H1 (cell line): ENCODE measurements at regions not wholly inside any gene's neighbourhood (a gene's known extent, or its start where the extent isn't known, plus 50 kb on each side); places are given as distances from the start of the nearest gene placed in this dataset.

Experiments
- EZH2 ChIP-seq: fragments of 200-600 bp; sonication (generic); IDR thresholded peaks from 2 replicates; pipeline ENCODE4 v1.7.1; 2012; ENCODE audit warnings: low read depth, mild to moderate bottlenecking, moderate library complexity, low read length, inconsistent platforms; ENCODE audit not compliant: severe bottlenecking
- HDAC6 ChIP-seq: IDR thresholded peaks from one replicate; pipeline ENCODE4 v1.7.1; 2012; ENCODE audit warnings: low read depth, mild to moderate bottlenecking, inconsistent platforms, low read length, moderate library complexity
- SIN3A ChIP-seq, 2 experiments: IDR thresholded peaks in 1 of 2; conservative IDR thresholded peaks in 1 of 2; 2 replicates each; pipeline ENCODE4 v1.6.1; 2011 to 2012; ENCODE audit warnings: low read length in 2 of 2, improper control_type of control experiment in 1 of 2, low read depth in 1 of 2, mild to moderate bottlenecking in 1 of 2
- TAF1 ChIP-seq: IDR thresholded peaks from 2 replicates; pipeline ENCODE4 v1.6.1; 2011; ENCODE audit warnings: mild to moderate bottlenecking, low read depth, low read length

- TF ChIP-seq TAF1 (no peak), EZH2 (no peak), SIN3A (conservative IDR thresholded peaks at IDR 0.05 in 1 of 2, IDR thresholded peaks at IDR 0.05 in 1 of 2; ENCODE audit: low read depth in 1 of 2, low read length in 2 of 2) (no peak), HDAC6 (no peak)
Observed at GRCh38 chr3:28134198-28134597, 107.2 kb upstream of the CMC1 start.
